ENCODE measurements at regions not wholly inside any gene's neighbourhood (a gene's known extent, or its start where the extent isn't known, plus 50 kb on each side); places are given as distances from the start of the nearest gene placed in this dataset.
"Not testable (repeated sequence)": the region's sequence is repeated elsewhere in the genome, so short reads cannot be mapped to it uniquely, and the experiment has no call there.

GRCh38 chr15:26020871-26021270, 157.7 kb upstream of the ATP10A start:
- no peak for DNase-seq

DNA sequence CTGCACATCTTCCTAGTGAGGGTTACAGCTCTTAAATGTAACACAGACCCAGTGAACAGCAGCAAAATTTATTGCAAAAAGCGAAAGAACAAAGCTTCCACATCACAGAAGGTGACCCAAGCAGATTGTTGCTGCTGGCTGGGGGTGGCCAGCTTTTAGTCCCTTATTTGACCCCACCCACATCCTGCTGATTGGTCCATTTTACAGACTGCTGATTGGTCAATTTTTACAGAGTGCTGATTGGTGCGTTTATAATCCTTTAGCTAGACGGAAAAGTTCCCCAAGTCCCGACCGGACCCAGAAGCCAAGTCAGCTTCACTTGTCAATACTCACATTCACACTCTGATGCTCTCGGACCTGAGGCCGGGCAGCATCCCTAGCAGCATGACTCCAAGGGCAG, 154.5 kb upstream of the ATP10A start:
- no peak for DNase-seq

- no peak for DNase-seq
Observed at GRCh38 chr15:26015516-26016075, 152.5 kb upstream of the ATP10A start.

DNA sequence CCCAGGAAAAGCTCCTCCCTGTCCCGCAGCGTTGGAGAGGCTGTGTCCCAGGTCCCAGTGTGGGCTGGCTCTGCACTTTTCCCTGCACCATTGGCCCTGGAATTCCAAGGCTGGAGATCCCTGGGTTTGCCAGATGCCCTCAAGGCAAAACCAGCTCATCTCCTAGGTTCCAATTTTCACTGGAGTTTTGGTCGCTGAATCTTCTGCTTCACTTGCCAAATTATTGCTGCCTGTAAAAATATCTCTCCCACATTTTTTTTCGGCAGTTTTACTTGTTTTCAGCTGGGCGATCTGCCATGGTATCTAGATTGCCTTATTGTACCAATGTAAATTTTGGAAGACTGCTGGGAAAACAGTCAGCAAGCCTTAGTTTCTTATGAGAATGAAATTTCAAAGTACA, 150.9 kb upstream of the ATP10A start:
- no peak for DNase-seq

GRCh38 chr15:26011916-26012315, 148.8 kb upstream of the ATP10A start:
- no peak for DNase-seq

DNA sequence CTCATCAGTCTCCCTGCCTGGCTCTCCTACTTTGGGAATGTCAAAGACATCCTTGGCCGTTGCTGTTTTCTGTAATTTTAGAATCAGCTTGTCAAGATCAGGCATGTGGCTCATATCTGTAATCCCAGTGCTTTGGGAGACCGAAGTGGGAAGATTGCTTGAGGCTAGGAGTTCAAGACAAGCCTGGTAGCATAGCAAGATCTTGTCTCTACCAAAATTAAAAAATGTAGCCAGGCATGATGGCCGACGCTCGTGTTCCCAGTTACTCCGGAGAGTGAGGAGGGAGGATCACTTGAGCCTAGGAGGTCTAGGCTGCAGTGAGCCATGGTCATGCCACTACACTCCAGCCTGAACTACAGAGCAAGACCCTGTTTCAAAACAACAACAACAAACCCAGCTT, 144.0 kb upstream of the ATP10A start:
- DNase-seq, result no peak

GRCh38 chr15:26001201-26001600, 138.1 kb upstream of the ATP10A start:
- no peak for DNase-seq

GRCh38 chr15:25993506-25993905, 130.4 kb upstream of the ATP10A start:
- no peak for DNase-seq

DNA sequence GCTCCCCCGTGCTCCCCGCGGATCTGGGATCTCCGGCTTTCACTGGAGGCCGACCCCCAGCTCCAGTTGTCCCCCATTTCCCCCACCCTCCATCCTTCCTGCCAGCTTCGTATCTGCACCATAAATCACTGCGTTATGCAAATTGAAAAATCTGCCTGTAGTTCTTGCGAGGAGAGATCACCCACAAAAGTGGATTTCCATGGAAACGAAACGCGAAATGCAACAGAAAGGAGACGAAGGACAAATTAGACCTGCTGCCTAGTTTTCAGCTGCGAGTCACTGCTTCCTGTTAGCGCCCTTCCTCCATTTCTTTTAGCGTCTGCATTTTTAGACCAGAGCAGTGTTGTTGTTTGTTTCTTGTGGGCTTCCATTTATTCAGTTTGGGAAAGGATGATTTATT, 127.1 kb upstream of the ATP10A start:
- no peak for DNase-seq

DNA sequence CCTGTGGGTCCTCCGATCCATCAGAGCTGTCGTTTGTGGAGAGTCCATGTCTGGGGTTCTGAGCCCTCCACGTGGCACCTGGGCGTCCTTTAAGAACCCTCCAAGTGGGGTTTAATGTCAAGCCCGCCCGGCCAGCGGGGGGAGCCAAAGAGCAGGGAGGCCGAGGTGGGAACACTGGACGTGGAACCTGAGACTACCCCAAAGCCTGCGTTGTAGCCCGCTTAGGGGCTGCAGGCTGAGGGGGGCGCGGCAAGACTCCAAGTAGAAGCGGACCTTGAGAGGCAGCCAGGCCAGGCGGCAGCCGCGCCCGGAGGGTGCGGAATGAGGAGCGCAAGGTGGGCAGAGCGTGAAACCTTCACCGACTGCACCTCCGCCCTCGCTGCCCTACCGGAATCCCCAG, 126.2 kb upstream of the ATP10A start:
- DNase-seq, result no peak

GRCh38 chr15:25988716-25989115, 125.6 kb upstream of the ATP10A start:
- DNase-seq, result not testable (repeated sequence)

DNA sequence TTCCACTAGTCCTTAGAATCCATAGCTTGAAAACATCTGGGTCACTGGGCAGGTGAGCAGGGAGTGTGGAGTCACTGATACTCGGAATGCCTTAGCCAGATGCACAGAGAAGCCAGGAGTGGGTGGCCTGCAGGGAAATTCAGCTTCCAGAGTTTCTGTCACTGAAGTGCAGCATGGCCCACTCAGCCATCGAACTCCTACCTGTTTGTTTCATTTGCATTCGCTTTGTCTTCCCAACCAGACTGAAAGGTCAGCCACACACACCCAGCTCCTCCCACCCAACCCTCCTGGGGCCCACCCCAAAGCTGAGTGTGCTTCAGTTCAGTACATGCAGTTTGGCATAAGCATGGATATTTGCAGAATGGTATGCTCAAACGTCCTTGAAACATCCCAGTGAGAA, 124.5 kb upstream of the ATP10A start:
- no peak for DNase-seq

- no peak for DNase-seq
Observed at GRCh38 chr15:25985165-25985564, 122.0 kb upstream of the ATP10A start.

GRCh38 chr15:25982736-25983135, 119.6 kb upstream of the ATP10A start:
- DNase-seq, result no peak

GRCh38 chr15:25981114-25981513, 118.0 kb upstream of the ATP10A start:
- no peak for DNase-seq

DNA sequence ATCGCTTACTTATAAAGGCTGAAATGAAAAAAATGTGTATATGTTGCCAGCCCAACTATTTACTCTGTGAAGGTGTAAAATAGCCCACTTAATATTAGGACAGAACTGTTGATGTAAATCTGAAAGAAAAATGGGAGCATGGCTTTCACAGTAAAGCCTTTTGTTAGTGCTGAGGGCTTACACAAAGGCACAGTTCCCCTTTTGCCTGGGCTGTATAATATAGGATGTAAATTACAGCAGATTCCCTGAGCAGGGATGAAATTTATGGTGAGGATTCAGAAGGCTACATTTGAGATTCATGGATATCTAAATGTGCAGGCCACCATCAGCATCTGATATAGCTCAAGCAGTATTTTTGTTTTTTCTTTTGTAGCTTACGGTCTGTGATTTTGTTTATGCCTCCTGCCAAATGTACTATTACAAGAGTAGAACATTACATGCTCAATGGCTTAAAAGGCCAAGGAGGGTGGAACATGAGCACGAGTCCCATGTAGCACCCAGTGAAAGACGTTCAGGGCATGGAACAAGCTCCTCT, 109.1 kb upstream of the ATP10A start:
- DNase-seq, result no peak

DNA sequence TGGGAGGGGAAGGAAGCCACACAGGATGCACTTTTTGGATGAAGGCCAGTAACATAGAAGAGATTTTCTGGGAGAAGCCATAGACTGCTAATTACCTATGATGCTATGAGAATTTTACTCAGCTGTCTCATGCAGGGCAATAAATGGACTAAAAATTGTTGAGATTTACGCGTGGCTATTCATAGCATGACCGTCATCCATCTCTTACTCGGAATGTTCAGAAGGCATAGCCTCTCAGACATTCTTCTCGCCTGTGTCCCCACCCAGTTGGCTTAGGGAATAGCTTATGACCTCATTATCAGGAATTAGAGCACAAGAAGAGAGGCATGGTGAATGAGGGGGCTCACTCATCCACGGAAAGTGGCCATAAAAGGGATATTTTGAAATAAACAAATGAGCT, 107.9 kb upstream of the ATP10A start:
- DNase-seq, result no peak

DNA sequence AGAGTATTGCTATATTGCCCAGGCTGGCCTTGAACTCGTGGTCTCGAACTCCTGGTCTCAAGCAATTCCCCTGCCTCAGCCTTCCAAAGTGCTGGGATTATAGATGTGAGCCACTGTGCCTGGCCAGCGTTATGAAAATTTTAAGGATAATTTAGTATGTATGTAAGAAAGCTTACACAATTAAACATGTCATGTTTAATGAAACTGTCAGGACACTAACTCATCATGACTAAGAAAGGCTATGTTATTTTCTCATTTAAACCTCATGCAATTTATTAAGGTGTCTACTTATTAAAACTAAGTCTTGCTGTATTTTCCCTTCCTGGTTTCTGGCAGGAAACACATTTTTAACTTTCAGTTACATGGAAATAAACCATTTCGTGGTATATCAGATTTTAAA, 106.8 kb upstream of the ATP10A start:
- no peak for DNase-seq

- DNase-seq, result no peak
Observed at GRCh38 chr15:25967116-25967515, 104.0 kb upstream of the ATP10A start.

- DNase-seq, result no peak
Observed at GRCh38 chr15:25965326-25965725, 102.2 kb upstream of the ATP10A start.

DNA sequence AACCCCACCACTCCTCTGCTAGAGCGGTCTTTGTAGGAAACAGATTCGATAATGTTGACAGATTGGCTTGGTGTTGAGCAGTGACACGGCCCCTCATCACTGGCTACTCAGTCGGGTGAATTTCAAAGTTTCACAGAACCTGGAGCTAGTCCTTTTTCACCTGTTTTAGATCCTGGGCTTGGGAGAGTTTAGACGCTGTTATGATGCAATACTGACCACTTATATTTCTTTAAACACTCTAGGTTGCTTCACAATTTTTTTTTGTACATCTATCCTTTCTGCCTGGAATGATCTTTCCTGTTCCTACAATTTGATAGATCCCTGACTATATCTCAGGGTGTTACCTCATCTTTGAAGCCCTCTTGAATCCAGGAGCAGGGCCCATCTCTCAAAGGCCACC, 97.1 kb upstream of the ATP10A start:
- DNase-seq, result no peak

DNA sequence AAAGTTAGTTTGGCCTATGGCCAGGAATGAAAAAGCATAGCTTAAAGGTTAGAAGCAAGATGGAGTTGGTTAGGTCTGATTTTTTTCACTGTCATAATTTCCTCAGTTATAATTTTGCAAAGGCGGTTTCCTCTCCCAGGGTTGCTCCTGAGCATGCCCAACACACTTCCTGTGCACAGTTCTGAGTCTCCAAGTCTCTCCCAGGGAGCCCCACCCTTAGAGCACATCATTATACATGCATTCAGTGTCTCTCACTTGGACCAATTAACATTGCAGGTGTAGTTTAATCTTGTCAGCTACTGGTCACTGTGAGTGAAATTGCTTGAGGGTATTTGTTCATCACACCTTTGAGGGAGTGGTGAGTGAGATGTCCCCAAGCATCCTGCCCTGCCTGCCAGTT, 96.0 kb upstream of the ATP10A start:
- DNase-seq, result no peak

DNA sequence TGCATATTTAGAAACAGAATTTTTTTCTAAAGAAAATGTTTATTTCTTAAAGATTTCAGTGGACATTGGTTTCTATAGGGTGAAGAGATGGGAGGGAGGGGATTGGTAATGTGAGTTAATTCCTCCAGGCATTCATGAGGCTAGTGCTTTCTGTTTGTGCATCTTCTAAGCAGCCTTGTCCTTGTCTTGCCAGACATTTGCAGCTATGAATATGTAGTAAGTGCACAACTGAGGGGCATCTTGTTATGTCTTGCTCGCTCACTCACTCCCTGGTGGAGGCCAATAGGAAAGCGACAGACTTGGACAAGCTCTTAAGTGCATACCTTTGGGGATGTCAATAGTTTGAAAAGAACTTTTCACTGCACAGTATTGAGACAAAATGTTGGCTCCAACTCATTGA, 92.5 kb upstream of the ATP10A start:
- DNase-seq, result no peak

- no peak for DNase-seq
Observed at GRCh38 chr15:25954398-25954797, 91.3 kb upstream of the ATP10A start.

DNA sequence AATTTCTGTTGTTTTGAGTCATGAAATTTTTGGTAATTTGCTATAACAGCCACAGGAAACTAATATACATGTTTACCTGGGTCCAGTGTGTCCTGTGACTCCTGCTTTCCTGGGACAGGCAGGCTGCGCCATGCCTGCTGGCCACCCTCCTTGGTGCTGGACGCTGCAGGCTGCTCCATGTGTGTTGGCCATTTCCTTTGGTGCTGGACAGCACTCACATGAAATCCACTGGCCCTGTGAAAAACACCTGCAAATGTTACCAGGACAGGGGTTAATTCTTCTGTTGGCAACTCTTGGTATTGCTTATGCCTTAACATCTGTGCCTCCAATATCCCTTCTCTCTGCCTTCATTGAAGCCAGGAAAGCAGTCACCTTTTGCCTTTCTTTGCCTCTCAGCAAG, 86.9 kb upstream of the ATP10A start:
- DNase-seq, result no peak
